ENCODE measurements at regions not wholly inside any gene's neighbourhood (a gene's known extent, or its start where the extent isn't known, plus 50 kb on each side); places are given as distances from the start of the nearest gene placed in this dataset.

GRCh38 chr1:208357644-208358507, 113.7 kb upstream of the PLXNA2 start:
- Histone ChIP-seq H3K27me3 (no peaks in the 10 kb centered on the region), H3K27ac (no peak overlapping the region), H3K36me3 (no peaks in the 10 kb centered on the region), H3K4me1 (no peaks in the 10 kb centered on the region), H3K4me3 (no peak overlapping the region), H3K9me3 (no peaks in the 10 kb centered on the region)
- no peak for TF ChIP-seq CTCF (IDR thresholded peaks at IDR 0.05)
- TF ChIP-seq POLR2AphosphoS5 (IDR thresholded peaks at IDR 0.05) = no peak
- TF ChIP-seq EP300 (IDR thresholded peaks at IDR 0.05) = no peak
- no peak for DNase-seq (ENCODE audit: low spot score in 2 of 2)
- 52% methylated on average over 8 of the region's 8 CpGs for WGBS

- 66% methylated on average over 4 of the region's 4 CpGs for WGBS
- no peak for TF ChIP-seq EP300 (IDR thresholded peaks at IDR 0.05)
- Histone ChIP-seq H3K36me3 (no peaks in the 10 kb centered on the region), H3K4me1 (no peaks in the 10 kb centered on the region), H3K27ac (no peak overlapping the region), H3K4me3 (no peak overlapping the region), H3K27me3 (no peaks in the 10 kb centered on the region), H3K9me3 (no peaks in the 10 kb centered on the region)
- no peak for DNase-seq (ENCODE audit: low spot score in 2 of 2)
Measured at GRCh38 chr1:208358651-208359050, 114.5 kb upstream of the PLXNA2 start.

GRCh38 chr1:208362011-208362410, 117.8 kb upstream of the PLXNA2 start:
- Histone ChIP-seq H3K9me3 (no peaks in the 10 kb centered on the region), H3K27me3 (peaks cover under 1% of the 10 kb centered on the region), H3K27ac (no peak overlapping the region), H3K4me3 (no peak overlapping the region), H3K36me3 (no peaks in the 10 kb centered on the region), H3K4me1 (no peaks in the 10 kb centered on the region)
- no peak for TF ChIP-seq POLR2AphosphoS5 (IDR thresholded peaks at IDR 0.05)
- no peak for TF ChIP-seq POLR2A (IDR thresholded peaks at IDR 0.05)
- no peak for DNase-seq (ENCODE audit: low spot score in 2 of 2)
- WGBS = 80% methylated on average over 2 of the region's 2 CpGs

- no peaks in the 10 kb centered on the region for H3K9me3 ChIP-seq
- no peak for DNase-seq (ENCODE audit: low spot score in 2 of 2)
- WGBS = 92% methylated on average over 1 of the region's 1 CpG
- H3K27me3 ChIP-seq = peaks cover 6% of the 10 kb centered on the region
- TF ChIP-seq EP300 (IDR thresholded peaks at IDR 0.05) (no peak), POLR2AphosphoS5 (IDR thresholded peaks at IDR 0.05) (no peak), CTCF (IDR thresholded peaks at IDR 0.05) (no peak), POLR2A (IDR thresholded peaks at IDR 0.05) (no peak)
- no peak overlapping the region for H3K4me3 ChIP-seq
- no peaks in the 10 kb centered on the region for H3K4me1 ChIP-seq
- no peaks in the 10 kb centered on the region for H3K36me3 ChIP-seq
- H3K27ac ChIP-seq = no peak overlapping the region
Measured at GRCh38 chr1:208366559-208366958, 122.4 kb upstream of the PLXNA2 start.

GRCh38 chr1:208369045-208369444, 124.9 kb upstream of the PLXNA2 start:
- peaks cover 6% of the 10 kb centered on the region for H3K27me3 ChIP-seq
- H3K36me3 ChIP-seq = no peaks in the 10 kb centered on the region
- no peak overlapping the region for H3K27ac ChIP-seq
- WGBS = 41% methylated on average over 2 of the region's 2 CpGs
- no peak for TF ChIP-seq POLR2AphosphoS5 (IDR thresholded peaks at IDR 0.05)
- no peak for TF ChIP-seq EP300 (IDR thresholded peaks at IDR 0.05)
- TF ChIP-seq CTCF (IDR thresholded peaks at IDR 0.05) = no peak
- no peak for TF ChIP-seq POLR2A (IDR thresholded peaks at IDR 0.05)
- H3K9me3 ChIP-seq = no peaks in the 10 kb centered on the region
- H3K4me1 ChIP-seq = no peaks in the 10 kb centered on the region
- no peak overlapping the region for H3K4me3 ChIP-seq
- no peak for DNase-seq (ENCODE audit: low spot score in 2 of 2)

GRCh38 chr1:208369658-208370057, 125.5 kb upstream of the PLXNA2 start:
- H3K27me3 ChIP-seq = peaks cover 6% of the 10 kb centered on the region
- H3K27ac ChIP-seq = no peak overlapping the region
- H3K36me3 ChIP-seq = no peaks in the 10 kb centered on the region
- WGBS = 53% methylated on average over 2 of the region's 2 CpGs
- no peaks in the 10 kb centered on the region for H3K9me3 ChIP-seq
- TF ChIP-seq EP300 (IDR thresholded peaks at IDR 0.05) (no peak), CTCF (IDR thresholded peaks at IDR 0.05) (no peak), POLR2AphosphoS5 (IDR thresholded peaks at IDR 0.05) (no peak), POLR2A (IDR thresholded peaks at IDR 0.05) (no peak)
- no peak for DNase-seq (ENCODE audit: low spot score in 2 of 2)
- no peaks in the 10 kb centered on the region for H3K4me1 ChIP-seq
- no peak overlapping the region for H3K4me3 ChIP-seq
